Testis (tissue), 2 donors: ENCODE measurements at regions not wholly inside any gene's neighbourhood (a gene's known extent, or its start where the extent isn't known, plus 50 kb on each side); places are given as distances from the start of the nearest gene placed in this dataset.
"Not testable (repeated sequence)": the region's sequence is repeated elsewhere in the genome, so short reads cannot be mapped to it uniquely, and the experiment has no call there.

Source experiments
- DNase-seq: peaks from one replicate; pipeline ENCODE4 v3.0.0-alpha.2; 2019
- H3K27ac ChIP-seq, 2 donors: fragments of 200-600 bp; sonication (generic); one replicate each; pipeline ENCODE4 v1.5.1; 2019
- H3K27me3 ChIP-seq: fragments of 200-600 bp; sonication (generic); one replicate; pipeline ENCODE4 v1.5.1; 2019
- H3K36me3 ChIP-seq: fragments of 200-600 bp; sonication (generic); one replicate; pipeline ENCODE4 v1.5.1; 2017; ENCODE audit warnings: low read depth; ENCODE audit errors: missing control alignments
- H3K4me1 ChIP-seq: fragments of 200-600 bp; sonication (generic); one replicate; pipeline ENCODE4 v1.5.1; 2019
- H3K4me3 ChIP-seq, 2 donors: fragments of 200-600 bp; sonication (generic); one replicate each; pipeline ENCODE4 v1.5.1; 2017 to 2019
- H3K9me3 ChIP-seq: fragments of 200-600 bp; sonication (generic); one replicate; pipeline ENCODE4 v1.5.1; 2017
- POLR2A ChIP-seq: fragments of 450-650 bp; IDR thresholded peaks from one replicate; pipeline ENCODE4 v1.6.1; 2017; ENCODE audit warnings: antibody characterized with exemption, mild to moderate bottlenecking, moderate library complexity
- WGBS, 2 donors: methylation state at CpG; one replicate each; pipeline ENCODE4 v1.1.5; 2018; 5-methylcytosine and 5-hydroxymethylcytosine counted together
- intact Hi-C: fragments of 100-400 bp; cut with DNase I; formaldehyde crosslinking; loops from one replicate; pipeline ENCODE4 v1.15.1; 2023; ENCODE audit warnings: low total_unique reads
- TF ChIP-seq, protein P1 (sequence below), 3 experiments: fragments of 450-650 bp in 2 of 3; fragments of 200-600 bp in 1 of 3; sonication (generic) in 1 of 3; IDR thresholded peaks; one replicate each; pipeline ENCODE4 v1.5.1; 2016 to 2019; ENCODE audit warnings: antibody characterized with exemption in 3 of 3, mild to moderate bottlenecking in 2 of 3, moderate library complexity in 1 of 3

DNA sequence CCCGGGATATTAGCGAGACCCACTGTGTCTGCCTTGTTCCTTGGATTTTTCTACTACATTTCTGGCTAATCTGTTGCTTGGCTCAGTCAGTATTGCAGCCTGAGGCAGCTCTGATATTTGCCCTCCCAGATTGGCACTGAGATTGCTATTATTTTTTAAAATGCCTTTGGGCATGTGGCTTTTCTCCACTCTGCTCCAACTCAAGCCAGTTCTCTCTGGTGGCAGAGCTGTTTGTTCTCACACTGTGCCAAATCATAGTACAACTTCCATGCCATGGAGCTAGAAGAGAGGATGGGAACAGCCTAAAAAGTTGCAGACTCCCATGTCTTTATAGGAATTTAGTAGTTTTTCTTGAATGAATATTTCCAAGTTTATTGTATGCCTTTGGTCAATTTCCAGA, 155.9 kb upstream of the ATP10B start:
- H3K4me1 ChIP-seq, result no peaks in the 10 kb centered on the region
- WGBS, 2 donors, result 85 to 88% methylated on average over 2 of the region's 2 CpGs
- H3K27me3 ChIP-seq, result no peaks in the 10 kb centered on the region
- no peak for DNase-seq
- intact Hi-C loops, result no loop called here
- TF ChIP-seq, protein P1, sequence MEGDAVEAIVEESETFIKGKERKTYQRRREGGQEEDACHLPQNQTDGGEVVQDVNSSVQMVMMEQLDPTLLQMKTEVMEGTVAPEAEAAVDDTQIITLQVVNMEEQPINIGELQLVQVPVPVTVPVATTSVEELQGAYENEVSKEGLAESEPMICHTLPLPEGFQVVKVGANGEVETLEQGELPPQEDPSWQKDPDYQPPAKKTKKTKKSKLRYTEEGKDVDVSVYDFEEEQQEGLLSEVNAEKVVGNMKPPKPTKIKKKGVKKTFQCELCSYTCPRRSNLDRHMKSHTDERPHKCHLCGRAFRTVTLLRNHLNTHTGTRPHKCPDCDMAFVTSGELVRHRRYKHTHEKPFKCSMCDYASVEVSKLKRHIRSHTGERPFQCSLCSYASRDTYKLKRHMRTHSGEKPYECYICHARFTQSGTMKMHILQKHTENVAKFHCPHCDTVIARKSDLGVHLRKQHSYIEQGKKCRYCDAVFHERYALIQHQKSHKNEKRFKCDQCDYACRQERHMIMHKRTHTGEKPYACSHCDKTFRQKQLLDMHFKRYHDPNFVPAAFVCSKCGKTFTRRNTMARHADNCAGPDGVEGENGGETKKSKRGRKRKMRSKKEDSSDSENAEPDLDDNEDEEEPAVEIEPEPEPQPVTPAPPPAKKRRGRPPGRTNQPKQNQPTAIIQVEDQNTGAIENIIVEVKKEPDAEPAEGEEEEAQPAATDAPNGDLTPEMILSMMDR (IDR thresholded peaks at IDR 0.05), result no peak
- no peak for TF ChIP-seq POLR2A
- H3K27ac ChIP-seq, result no peak overlapping the region
- H3K9me3 ChIP-seq, result no peaks in the 10 kb centered on the region
- H3K4me3 ChIP-seq, result no peak overlapping the region
- H3K36me3 ChIP-seq, result no peaks in the 10 kb centered on the region

DNA sequence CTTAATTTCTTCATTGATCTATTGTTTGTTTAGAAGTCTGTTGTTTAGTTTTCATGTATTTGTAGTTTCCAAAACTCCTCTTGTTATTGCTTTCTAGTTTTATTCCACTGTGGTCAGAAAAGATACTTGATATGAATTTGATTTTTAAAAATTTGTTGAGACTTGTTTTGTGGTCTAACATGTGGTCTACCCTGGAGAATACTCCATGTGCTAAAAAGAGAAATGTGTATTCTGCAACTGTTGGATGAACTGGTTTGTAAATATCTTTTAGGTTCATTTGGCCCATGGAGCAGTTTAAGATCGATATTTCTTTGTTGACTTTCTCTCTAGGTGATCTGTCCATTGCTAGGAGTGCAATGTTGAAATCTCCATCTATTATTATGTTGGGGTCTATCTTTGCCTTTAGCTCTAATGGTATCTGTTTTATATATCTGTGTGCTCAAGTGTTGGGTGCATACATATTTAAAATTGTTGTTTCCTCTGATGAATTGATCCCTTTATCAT, 150.6 kb upstream of the ATP10B start:
- Histone ChIP-seq H3K4me1 (no peaks in the 10 kb centered on the region), H3K9me3 (no peaks in the 10 kb centered on the region), H3K27me3 (no peaks in the 10 kb centered on the region), H3K4me3 (no peak overlapping the region), H3K27ac (no peak overlapping the region), H3K36me3 (no peaks in the 10 kb centered on the region)
- DNase-seq, result no peak
- TF ChIP-seq, protein P1 (IDR thresholded peaks at IDR 0.05), result no peak
- no peak for TF ChIP-seq POLR2A
- WGBS, 2 donors, result 76 to 78% methylated on average over 1 of the region's 1 CpG
- intact Hi-C loops, result no loop called here

DNA sequence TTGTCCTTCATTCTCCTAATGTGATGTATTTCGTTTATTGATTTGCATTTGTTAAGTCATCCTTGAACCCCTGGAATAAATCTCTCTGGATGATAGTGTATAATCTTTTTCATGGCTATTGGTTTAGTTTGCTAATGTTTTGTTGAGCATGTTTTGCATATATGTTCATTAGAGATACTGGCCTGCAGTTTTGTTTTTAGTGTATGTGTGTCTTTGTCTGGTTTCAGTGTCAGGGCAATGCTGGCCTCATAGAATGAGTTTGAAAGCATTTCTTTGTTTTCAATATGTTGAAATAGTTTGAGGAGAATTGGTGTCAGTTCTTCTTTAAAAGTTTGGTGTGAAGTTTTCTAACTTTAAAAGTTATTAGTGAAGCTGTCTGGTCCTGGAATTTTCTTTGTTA, 149.6 kb upstream of the ATP10B start:
- no peak overlapping the region for H3K4me3 ChIP-seq
- H3K36me3 ChIP-seq, result no peaks in the 10 kb centered on the region
- H3K27me3 ChIP-seq, result no peaks in the 10 kb centered on the region
- 85 to 96% methylated on average over 1 of the region's 1 CpG for WGBS, 2 donors
- no peak for TF ChIP-seq POLR2A
- TF ChIP-seq, protein P1 (IDR thresholded peaks at IDR 0.05), result no peak
- H3K4me1 ChIP-seq, result no peaks in the 10 kb centered on the region
- H3K9me3 ChIP-seq, result no peaks in the 10 kb centered on the region
- no peak for DNase-seq
- intact Hi-C loops, result no loop called here
- no peak overlapping the region for H3K27ac ChIP-seq

DNA sequence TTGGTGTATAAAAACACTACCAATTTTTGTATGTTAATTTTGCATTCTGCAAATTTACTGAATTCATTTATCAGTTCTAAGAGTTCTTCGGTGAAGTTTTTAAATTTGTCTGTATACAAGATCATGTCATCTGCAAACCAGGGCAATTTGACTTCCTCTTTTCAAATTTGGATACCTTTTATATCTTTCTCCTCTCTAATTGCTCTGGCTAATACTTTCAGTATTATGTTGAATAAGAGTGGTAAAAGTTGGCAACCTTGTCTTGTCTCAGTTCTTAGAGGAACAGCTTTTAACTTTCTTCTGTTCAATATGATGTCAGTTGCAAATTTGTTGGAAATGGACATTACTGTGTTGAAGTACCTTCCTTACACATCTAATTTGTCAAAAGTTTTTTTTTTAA, 149.1 kb upstream of the ATP10B start:
- H3K27me3 ChIP-seq, DNase-seq, H3K36me3 ChIP-seq, H3K4me3 ChIP-seq, H3K27ac ChIP-seq, H3K9me3 ChIP-seq, H3K4me1 ChIP-seq, intact Hi-C loops: not testable (repeated sequence)
- WGBS, 2 donors, result 76 to 83% methylated on average over 1 of the region's 1 CpG

DNA sequence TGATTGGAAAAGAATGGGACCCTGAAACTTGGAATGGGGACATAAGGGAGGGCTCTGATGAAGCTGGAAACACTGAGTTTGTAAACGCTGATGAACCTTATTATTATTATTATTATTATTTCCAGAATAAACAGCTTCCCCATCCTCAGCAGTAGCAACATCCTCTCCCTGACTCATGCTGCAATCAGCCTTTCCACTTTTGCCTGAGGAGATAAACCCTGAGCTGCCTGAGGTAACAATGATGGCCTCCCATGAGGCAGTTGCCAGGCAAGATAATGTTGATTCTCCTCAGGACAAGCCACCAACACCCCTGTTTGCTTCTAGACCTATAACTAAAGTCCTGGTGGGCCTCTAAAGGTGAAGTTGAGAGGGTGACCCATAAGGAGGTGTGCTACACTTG, 139.2 kb upstream of the ATP10B start:
- Histone ChIP-seq H3K27ac (no peak overlapping the region), H3K36me3 (no peaks in the 10 kb centered on the region), H3K27me3 (no peaks in the 10 kb centered on the region), H3K4me1 (no peaks in the 10 kb centered on the region), H3K9me3 (no peaks in the 10 kb centered on the region), H3K4me3 (no peak overlapping the region)
- WGBS, 2 donors, result 76 to 89% methylated on average over 1 of the region's 1 CpG
- DNase-seq, result no peak
- no peak for TF ChIP-seq POLR2A
- TF ChIP-seq, protein P1 (IDR thresholded peaks at IDR 0.05), result no peak
- intact Hi-C loops, result no loop called here
